ENCODE measurements at regions not wholly inside any gene's neighbourhood (a gene's known extent, or its start where the extent isn't known, plus 50 kb on each side); places are given as distances from the start of the nearest gene placed in this dataset.

- ChIA-PET POLR2A (ENCODE audit: unreplicated experiment) (no interaction called here), CTCF (no interaction called here)
- Histone ChIP-seq H3K27me3 (ENCODE audit: insufficient read depth, low read depth) (no peaks in the 10 kb centered on the region), H2AFZ (no peak overlapping the region), H3F3A (ENCODE audit: insufficient read depth, low read depth) (no peaks in the 10 kb centered on the region), H3K4me2 (no peak overlapping the region), H4K20me1 (ENCODE audit: insufficient read depth) (no peaks in the 10 kb centered on the region), H3K79me2 (ENCODE audit: low read depth) (no peaks in the 10 kb centered on the region), H3K4me1 (replicated peaks; ENCODE audit: insufficient read depth) (no peaks in the 10 kb centered on the region), H3K9me3 (ENCODE audit: insufficient read depth, low read depth) (no peaks in the 10 kb centered on the region), H3K4me3 (no peak overlapping the region), H3K9me2 (ENCODE audit: insufficient read depth) (no peaks in the 10 kb centered on the region), H3K36me3 (ENCODE audit: low read depth) (no peaks in the 10 kb centered on the region), H3K27ac (no peak overlapping the region)
- BruUV-seq (replicated peaks): no TSS peak
- intact Hi-C loops (cut with micrococcal nuclease; ENCODE audit: unreplicated experiment): no loop called here
- TF ChIP-seq, protein P1, sequence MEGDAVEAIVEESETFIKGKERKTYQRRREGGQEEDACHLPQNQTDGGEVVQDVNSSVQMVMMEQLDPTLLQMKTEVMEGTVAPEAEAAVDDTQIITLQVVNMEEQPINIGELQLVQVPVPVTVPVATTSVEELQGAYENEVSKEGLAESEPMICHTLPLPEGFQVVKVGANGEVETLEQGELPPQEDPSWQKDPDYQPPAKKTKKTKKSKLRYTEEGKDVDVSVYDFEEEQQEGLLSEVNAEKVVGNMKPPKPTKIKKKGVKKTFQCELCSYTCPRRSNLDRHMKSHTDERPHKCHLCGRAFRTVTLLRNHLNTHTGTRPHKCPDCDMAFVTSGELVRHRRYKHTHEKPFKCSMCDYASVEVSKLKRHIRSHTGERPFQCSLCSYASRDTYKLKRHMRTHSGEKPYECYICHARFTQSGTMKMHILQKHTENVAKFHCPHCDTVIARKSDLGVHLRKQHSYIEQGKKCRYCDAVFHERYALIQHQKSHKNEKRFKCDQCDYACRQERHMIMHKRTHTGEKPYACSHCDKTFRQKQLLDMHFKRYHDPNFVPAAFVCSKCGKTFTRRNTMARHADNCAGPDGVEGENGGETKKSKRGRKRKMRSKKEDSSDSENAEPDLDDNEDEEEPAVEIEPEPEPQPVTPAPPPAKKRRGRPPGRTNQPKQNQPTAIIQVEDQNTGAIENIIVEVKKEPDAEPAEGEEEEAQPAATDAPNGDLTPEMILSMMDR (conservative IDR thresholded peaks at IDR 0.05): no peak
- no peak for TF ChIP-seq EZH2 (IDR thresholded peaks at IDR 0.05; ENCODE audit: low read depth)
- DNase-seq: no peak
These were observed 262.4 kb downstream of the SS18 start for GRCh38 chr18:25827961-25828561.

- POLR2A ChIA-PET (ENCODE audit: unreplicated experiment): no interaction called here
- CTCF ChIA-PET: no interaction called here
- H3K27me3 ChIP-seq (ENCODE audit: insufficient read depth, low read depth): no peaks in the 10 kb centered on the region
- intact Hi-C loops (cut with micrococcal nuclease; ENCODE audit: unreplicated experiment): no loop called here
- no TSS peak for BruUV-seq (replicated peaks)
- H3K9me2 ChIP-seq (ENCODE audit: insufficient read depth): no peaks in the 10 kb centered on the region
- H4K20me1 ChIP-seq (ENCODE audit: insufficient read depth): no peaks in the 10 kb centered on the region
- H3K27ac ChIP-seq: no peak overlapping the region
- no peaks in the 10 kb centered on the region for H3K79me2 ChIP-seq (ENCODE audit: low read depth)
- H3K4me3 ChIP-seq: no peak overlapping the region
- no peak overlapping the region for H2AFZ ChIP-seq
- H3K9me3 ChIP-seq (ENCODE audit: insufficient read depth, low read depth): no peaks in the 10 kb centered on the region
- no peak overlapping the region for H3K4me2 ChIP-seq
- no peak for TF ChIP-seq EZH2 (IDR thresholded peaks at IDR 0.05; ENCODE audit: low read depth)
- TF ChIP-seq, protein P1 (conservative IDR thresholded peaks at IDR 0.05): no peak
- DNase-seq: no peak
- H3F3A ChIP-seq (ENCODE audit: insufficient read depth, low read depth): no peaks in the 10 kb centered on the region
- H3K36me3 ChIP-seq (ENCODE audit: low read depth): no peaks in the 10 kb centered on the region
- H3K4me1 ChIP-seq (replicated peaks; ENCODE audit: insufficient read depth): no peaks in the 10 kb centered on the region
These were observed 263.2 kb downstream of the SS18 start for GRCh38 chr18:25827228-25827627.

DNA sequence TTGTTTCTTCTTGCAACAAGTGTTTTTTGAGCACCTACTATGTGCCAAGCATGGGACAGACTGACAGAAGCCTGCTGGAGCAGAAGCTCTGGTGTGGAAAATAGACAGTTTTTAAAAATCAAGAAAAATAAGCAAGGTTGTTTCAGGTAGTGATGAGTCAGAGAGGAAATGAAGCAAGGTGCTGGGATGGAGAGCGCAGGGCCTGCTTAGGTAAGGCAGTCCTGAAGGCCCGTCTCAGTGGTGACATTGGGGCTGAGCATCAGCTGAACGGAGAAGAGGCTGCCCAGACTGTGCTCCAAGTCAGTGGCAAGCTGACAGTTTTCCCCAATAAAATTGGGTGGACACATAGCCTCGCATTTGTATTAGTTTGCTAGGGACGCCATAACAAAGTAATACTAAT lies 263.6 kb downstream of the SS18 start:
- no peaks in the 10 kb centered on the region for H3F3A ChIP-seq (ENCODE audit: insufficient read depth, low read depth)
- H3K4me3 ChIP-seq: no peak overlapping the region
- H3K9me3 ChIP-seq (ENCODE audit: insufficient read depth, low read depth): no peaks in the 10 kb centered on the region
- no peaks in the 10 kb centered on the region for H4K20me1 ChIP-seq (ENCODE audit: insufficient read depth)
- intact Hi-C loops (cut with micrococcal nuclease; ENCODE audit: unreplicated experiment): no loop called here
- TF ChIP-seq, protein P1 (conservative IDR thresholded peaks at IDR 0.05): no peak
- no peak for TF ChIP-seq EZH2 (IDR thresholded peaks at IDR 0.05; ENCODE audit: low read depth)
- ChIA-PET POLR2A (ENCODE audit: unreplicated experiment) (no interaction called here), CTCF (no interaction called here)
- H3K4me2 ChIP-seq: no peak overlapping the region
- H3K79me2 ChIP-seq (ENCODE audit: low read depth): no peaks in the 10 kb centered on the region
- no peaks in the 10 kb centered on the region for H3K27me3 ChIP-seq (ENCODE audit: insufficient read depth, low read depth)
- H3K4me1 ChIP-seq (replicated peaks; ENCODE audit: insufficient read depth): no peaks in the 10 kb centered on the region
- DNase-seq: no peak
- H3K36me3 ChIP-seq (ENCODE audit: low read depth): no peaks in the 10 kb centered on the region
- no TSS peak for BruUV-seq (replicated peaks)
- H3K9me2 ChIP-seq (ENCODE audit: insufficient read depth): no peaks in the 10 kb centered on the region
- H3K27ac ChIP-seq: no peak overlapping the region
- no peak overlapping the region for H2AFZ ChIP-seq

Data from PC-9 (cell line).